OCI-LY7 (cell line): ENCODE measurements at regions not wholly inside any gene's neighbourhood (a gene's known extent, or its start where the extent isn't known, plus 50 kb on each side); places are given as distances from the start of the nearest gene placed in this dataset.
"Not testable (repeated sequence)": the region's sequence is repeated elsewhere in the genome, so short reads cannot be mapped to it uniquely, and the experiment has no call there.

ENCODE experiments used
- BruUV-seq: library from RNA; stranded (reverse); fragments of 400-500 nt; replicated peaks from 2 replicates; lab custom pipeline; 2021; lab: Mats Ljungman, UMichigan
- CTCF ChIA-PET: fragments of 300-600 bp; sonication (Branson Sonifier 250); formaldehyde crosslinking; loops from one replicate; lab custom pipeline; 2022; ENCODE audit warnings: antibody characterized with exemption; ENCODE audit not compliant: unreplicated experiment; lab: Charles Lee
- POLR2A ChIA-PET: fragments of 300-600 bp; sonication (Branson Sonifier 250); formaldehyde crosslinking; loops from one replicate; lab custom pipeline; 2022; ENCODE audit warnings: antibody characterized with exemption; lab: Charles Lee
- DNase-seq: peaks from one replicate; pipeline ENCODE4 v3.0.0-alpha.2; 2015; ENCODE audit warnings: low spot score
- H2AFZ ChIP-seq: fragments of 200-600 bp; sonication (generic), shearing (Covaris generic); 2 replicates; pipeline ENCODE4 v1.6.1; 2014; ENCODE audit warnings: mild to moderate bottlenecking, antibody characterized with exemption, low read length, moderate library complexity
- H3K27ac ChIP-seq: fragments of 200-600 bp; sonication (generic); 2 replicates; pipeline ENCODE4 v1.5.1; 2014; ENCODE audit warnings: mixed run types, low read depth, mild to moderate bottlenecking, moderate library complexity, low read length, inconsistent platforms; ENCODE audit not compliant: poor library complexity, severe bottlenecking
- H3K36me3 ChIP-seq: fragments of 200-600 bp; sonication (generic); 2 replicates; pipeline ENCODE4 v1.6.1; 2014; ENCODE audit warnings: mild to moderate bottlenecking, antibody characterized with exemption, low read length, moderate library complexity, mixed read lengths; ENCODE audit not compliant: insufficient read depth
- H3K4me1 ChIP-seq: fragments of 200-600 bp; sonication (generic); 2 replicates; pipeline ENCODE4 v1.5.1; 2014; ENCODE audit warnings: mild to moderate bottlenecking, low read length; ENCODE audit not compliant: insufficient read depth, poor library complexity, severe bottlenecking
- H3K4me2 ChIP-seq: fragments of 200-600 bp; sonication (generic); 2 replicates; pipeline ENCODE4 v1.6.1; 2014; ENCODE audit warnings: mild to moderate bottlenecking, low read length
- H3K4me3 ChIP-seq: fragments of 200-600 bp; sonication (generic); 2 replicates; pipeline ENCODE4 v1.5.1; 2014; ENCODE audit warnings: mild to moderate bottlenecking, low read depth, low read length; ENCODE audit not compliant: poor library complexity, severe bottlenecking
- H3K79me2 ChIP-seq: fragments of 200-600 bp; sonication (generic); 2 replicates; pipeline ENCODE4 v1.6.1; 2016; ENCODE audit warnings: low read depth, mild to moderate bottlenecking, low read length, moderate library complexity, mixed read lengths; ENCODE audit not compliant: insufficient read depth
- H3K9me2 ChIP-seq: fragments of 200-600 bp; sonication (generic); 2 replicates; pipeline ENCODE4 v1.6.1; 2016; ENCODE audit warnings: mild to moderate bottlenecking, low read length, mixed read lengths; ENCODE audit not compliant: insufficient read depth
- H3K9me3 ChIP-seq: fragments of 200-600 bp; sonication (generic); 2 replicates; pipeline ENCODE4 v1.6.1; 2014; ENCODE audit warnings: mild to moderate bottlenecking, mixed run types, low read length, mixed read lengths
- H4K20me1 ChIP-seq: fragments of 200-600 bp; sonication (generic); 2 replicates; pipeline ENCODE4 v1.6.1; 2014; ENCODE audit warnings: mild to moderate bottlenecking, antibody characterized with exemption, low read length, moderate library complexity, mixed read lengths; ENCODE audit not compliant: insufficient read depth
- EZH2phosphoT487 ChIP-seq: fragments of 200-600 bp; sonication (generic); IDR thresholded peaks from 2 replicates; pipeline ENCODE4 v1.6.1; 2018; ENCODE audit warnings: low read depth, borderline replicate concordance, mild to moderate bottlenecking, mixed run types, antibody characterized with exemption, low read length, moderate library complexity, mixed read lengths
- intact Hi-C: fragments of 100-400 bp; cut with micrococcal nuclease; formaldehyde crosslinking; loops from one replicate; pipeline ENCODE4 v1.10.0; 2022; ENCODE audit not compliant: unreplicated experiment
- TF ChIP-seq, protein P1 (sequence below): fragments of 200-600 bp; sonication (generic); conservative IDR thresholded peaks from 2 replicates; pipeline ENCODE4 v1.5.1; 2014; ENCODE audit warnings: mild to moderate bottlenecking, antibody characterized with exemption, low read length, moderate library complexity, mixed read lengths

DNA sequence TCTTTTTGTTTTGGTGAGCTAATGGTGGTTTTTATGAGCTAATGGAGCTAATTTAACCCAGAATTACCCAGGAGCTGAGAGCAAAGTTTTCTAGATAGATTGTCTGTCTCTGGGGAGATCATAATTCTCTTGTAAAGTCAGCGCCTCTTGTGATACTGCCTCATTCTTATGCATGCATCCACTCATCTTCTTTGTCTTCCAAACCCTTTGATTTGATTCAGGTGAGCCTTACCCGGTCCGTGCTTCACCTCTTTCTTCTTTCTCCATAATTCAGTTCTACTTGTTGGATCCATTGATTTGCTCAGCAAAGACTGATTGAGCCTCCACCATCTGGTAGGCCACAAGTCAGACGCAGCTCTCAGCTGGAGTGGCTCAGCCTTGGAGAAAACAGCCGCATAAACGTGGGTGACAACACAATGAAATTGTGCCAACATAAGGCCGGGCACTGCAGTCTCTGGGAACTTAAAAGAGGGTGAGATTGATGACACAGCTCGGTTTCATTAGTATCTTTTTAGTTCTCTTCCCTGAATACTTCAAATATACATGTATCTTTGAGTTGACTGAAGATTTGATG is 158.5 kb upstream of the SH3BP4 start:
- H3K4me1 ChIP-seq, result no peaks in the 10 kb centered on the region
- H3K4me2 ChIP-seq, result no peak overlapping the region
- no peak overlapping the region for H3K4me3 ChIP-seq
- BruUV-seq, result no TSS peak
- H3K9me3 ChIP-seq, result no peaks in the 10 kb centered on the region
- intact Hi-C loops, result no loop called here
- H4K20me1 ChIP-seq, result no peaks in the 10 kb centered on the region; the same call in 1 of the 2 replicates
- H3K36me3 ChIP-seq, result no peaks in the 10 kb centered on the region
- DNase-seq, result no peak
- POLR2A ChIA-PET, result interaction anchor here (0.7 kb wide), 1 partner anchor 330 kb away, joined by 3 read pairs; no protein-coding TSS in a partner anchor
- TF ChIP-seq, protein P1, sequence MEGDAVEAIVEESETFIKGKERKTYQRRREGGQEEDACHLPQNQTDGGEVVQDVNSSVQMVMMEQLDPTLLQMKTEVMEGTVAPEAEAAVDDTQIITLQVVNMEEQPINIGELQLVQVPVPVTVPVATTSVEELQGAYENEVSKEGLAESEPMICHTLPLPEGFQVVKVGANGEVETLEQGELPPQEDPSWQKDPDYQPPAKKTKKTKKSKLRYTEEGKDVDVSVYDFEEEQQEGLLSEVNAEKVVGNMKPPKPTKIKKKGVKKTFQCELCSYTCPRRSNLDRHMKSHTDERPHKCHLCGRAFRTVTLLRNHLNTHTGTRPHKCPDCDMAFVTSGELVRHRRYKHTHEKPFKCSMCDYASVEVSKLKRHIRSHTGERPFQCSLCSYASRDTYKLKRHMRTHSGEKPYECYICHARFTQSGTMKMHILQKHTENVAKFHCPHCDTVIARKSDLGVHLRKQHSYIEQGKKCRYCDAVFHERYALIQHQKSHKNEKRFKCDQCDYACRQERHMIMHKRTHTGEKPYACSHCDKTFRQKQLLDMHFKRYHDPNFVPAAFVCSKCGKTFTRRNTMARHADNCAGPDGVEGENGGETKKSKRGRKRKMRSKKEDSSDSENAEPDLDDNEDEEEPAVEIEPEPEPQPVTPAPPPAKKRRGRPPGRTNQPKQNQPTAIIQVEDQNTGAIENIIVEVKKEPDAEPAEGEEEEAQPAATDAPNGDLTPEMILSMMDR, result no peak
- no peak for TF ChIP-seq EZH2phosphoT487
- H2AFZ ChIP-seq, result no peak overlapping the region
- H3K27ac ChIP-seq, result no peak overlapping the region
- CTCF ChIA-PET, result no interaction called here
- no peaks in the 10 kb centered on the region for H3K9me2 ChIP-seq
- H3K79me2 ChIP-seq, result no peaks in the 10 kb centered on the region

DNA sequence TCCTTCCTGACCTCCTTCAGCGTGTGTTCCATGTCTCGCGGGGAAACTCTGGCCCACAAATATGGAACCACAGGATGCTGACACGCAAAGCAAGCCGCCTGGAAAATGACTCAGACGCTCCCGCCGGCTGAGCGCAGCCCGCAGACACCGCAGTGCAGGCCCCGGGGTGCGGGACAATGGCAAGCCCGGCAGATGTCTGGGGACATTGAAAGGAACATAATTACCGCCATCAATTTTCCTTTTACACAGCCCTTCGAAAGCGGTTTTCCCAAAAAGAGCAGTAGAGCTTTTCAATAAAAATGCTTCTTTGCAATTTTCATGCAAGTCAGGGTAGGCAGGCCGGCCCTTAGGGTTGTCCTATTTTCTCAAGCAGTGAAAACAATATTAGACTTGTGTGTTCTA is 159.2 kb upstream of the SH3BP4 start:
- BruUV-seq, result no TSS peak
- POLR2A ChIA-PET, result no interaction called here
- no peaks in the 10 kb centered on the region for H3K79me2 ChIP-seq
- intact Hi-C loops, result no loop called here
- DNase-seq, result no peak
- no peak overlapping the region for H2AFZ ChIP-seq
- no peaks in the 10 kb centered on the region for H3K4me1 ChIP-seq
- no peak overlapping the region for H3K4me2 ChIP-seq
- H3K27ac ChIP-seq, result no peak overlapping the region
- H3K9me2 ChIP-seq, result no peaks in the 10 kb centered on the region
- H3K4me3 ChIP-seq, result no peak overlapping the region
- H4K20me1 ChIP-seq, result no peaks in the 10 kb centered on the region; the same call in 1 of the 2 replicates
- no peaks in the 10 kb centered on the region for H3K36me3 ChIP-seq
- CTCF ChIA-PET, result no interaction called here
- TF ChIP-seq, protein P1, result no peak
- TF ChIP-seq EZH2phosphoT487, result no peak
- no peaks in the 10 kb centered on the region for H3K9me3 ChIP-seq

DNA sequence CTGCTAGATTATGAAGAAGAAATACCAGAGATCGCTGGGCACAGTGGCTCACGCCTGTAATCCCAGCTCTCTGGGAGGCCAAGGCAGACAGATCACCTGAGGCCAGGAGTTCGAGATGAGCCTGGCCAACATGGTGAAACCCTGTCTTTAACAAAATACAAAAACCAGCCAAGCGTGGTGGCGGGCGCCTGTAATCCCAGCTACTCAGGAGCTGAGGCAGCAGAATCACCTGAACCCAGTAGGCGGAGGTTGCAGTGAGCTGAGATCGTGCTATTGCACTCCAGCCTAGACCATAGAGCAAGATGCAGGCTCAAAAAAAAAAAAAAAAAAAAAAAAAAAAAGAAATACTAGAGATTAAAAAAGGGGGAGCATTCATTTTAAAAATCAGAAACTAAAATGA is 159.7 kb upstream of the SH3BP4 start:
- intact Hi-C loops, H3K4me1 ChIP-seq, H4K20me1 ChIP-seq, H3K4me3 ChIP-seq, H3K9me3 ChIP-seq, H3K9me2 ChIP-seq, CTCF ChIA-PET, BruUV-seq, H3K27ac ChIP-seq, H2AFZ ChIP-seq, DNase-seq, H3K36me3 ChIP-seq, H3K4me2 ChIP-seq, POLR2A ChIA-PET, H3K79me2 ChIP-seq: not testable (repeated sequence)
